ENCODE measurements at regions not wholly inside any gene's neighbourhood (a gene's known extent, or its start where the extent isn't known, plus 50 kb on each side); places are given as distances from the start of the nearest gene placed in this dataset.

GRCh38 chr14:82180139-82180538, 646.5 kb upstream of the SEL1L start:
- TF ChIP-seq POLR2A (IDR thresholded peaks at IDR 0.05; ENCODE audit: low read depth, low read length) (no peak), POLR2AphosphoS5 (IDR thresholded peaks at IDR 0.05; ENCODE audit: low read depth, low read length) (no peak), TAF1 (IDR thresholded peaks at IDR 0.05; ENCODE audit: borderline replicate concordance, low read depth, low read length) (no peak)
